Body of pancreas (tissue), 4 donors: ENCODE measurements at regions not wholly inside any gene's neighbourhood (a gene's known extent, or its start where the extent isn't known, plus 50 kb on each side); places are given as distances from the start of the nearest gene placed in this dataset.

Experiments
- ATAC-seq: fragments of 150-250 bp; one replicate; pipeline ENCODE4 v1.9.1; 2016
- DNase-seq, 4 donors: peaks; one replicate each; pipeline ENCODE4 v3.0.0-alpha.2; 2019
- H3K27ac ChIP-seq, 4 donors: fragments of 200-600 bp; sonication (generic); 1 replicate in 3 of 4; 2 replicates in 1 of 4; pipeline versions ENCODE4 v1.5.1 to v1.6.1; 2016 to 2019; ENCODE audit warnings: mild to moderate bottlenecking in 1 of 4, mixed read lengths in 1 of 4, moderate library complexity in 1 of 4
- H3K27me3 ChIP-seq, 2 donors: fragments of 200-600 bp; sonication (generic); one replicate each; pipeline ENCODE4 v1.6.0; 2016; ENCODE audit warnings: mild to moderate bottlenecking in 1 of 2
- H3K36me3 ChIP-seq, 2 donors: fragments of 200-600 bp; sonication (generic); replicated peaks in 1 of 2; 2 replicates each; pipeline ENCODE4 v1.5.1; 2016; ENCODE audit warnings: low read depth in 2 of 2; ENCODE audit not compliant: insufficient read depth in 1 of 2
- H3K4me1 ChIP-seq: fragments of 200-600 bp; sonication (generic); one replicate; pipeline ENCODE4 v1.6.0; 2016
- H3K4me3 ChIP-seq, 2 donors: fragments of 200-600 bp; sonication (generic); 1 replicate in 1 of 2; 2 replicates in 1 of 2; pipeline ENCODE4 v1.5.1; 2016 to 2019
- H3K9me3 ChIP-seq, 3 donors: fragments of 200-600 bp; sonication (generic); 1 replicate in 2 of 3; 2 replicates in 1 of 3; pipeline ENCODE4 v1.5.1; 2016
- CTCF ChIP-seq, 7 experiments: fragments of 450-650 bp in 4 of 7; fragments of 200-600 bp in 3 of 7; sonication (generic) in 3 of 7; IDR thresholded peaks; one replicate each; pipeline ENCODE4 v1.5.1; 2016 to 2019; ENCODE audit warnings: antibody characterized with exemption in 7 of 7
- POLR2A ChIP-seq, 3 donors: fragments of 450-650 bp; IDR thresholded peaks; one replicate each; pipeline ENCODE4 v1.6.1; 2016; ENCODE audit warnings: antibody characterized with exemption in 3 of 3, mild to moderate bottlenecking in 2 of 3
- WGBS, 2 donors: methylation state at CpG; one replicate each; pipeline ENCODE4 v1.1.5; 2017; 5-methylcytosine and 5-hydroxymethylcytosine counted together
- intact Hi-C: fragments of 100-400 bp; cut with DNase I; formaldehyde crosslinking; loops from one replicate; pipeline ENCODE4 v1.15.1; 2023

- Histone ChIP-seq H3K27me3 (no peaks in the 10 kb centered on the region), H3K4me3 (no peak overlapping the region), H3K4me1 (no peaks in the 10 kb centered on the region), H3K9me3 (no peaks in the 10 kb centered on the region), H3K36me3 (no peaks in the 10 kb centered on the region), H3K27ac (no peak overlapping the region)
- ATAC-seq (no peak), DNase-seq (no peak)
- WGBS, 2 donors: 78 to 83% methylated on average over 3 of the region's 3 CpGs
- intact Hi-C loops: no loop called here
- no peak for TF ChIP-seq POLR2A (IDR thresholded peaks at IDR 0.05)
These were observed 382.2 kb upstream of the ZFHX3 start for GRCh38 chr16:73430138-73430537.

GRCh38 chr16:73428121-73428520, 380.2 kb upstream of the ZFHX3 start:
- H3K4me3 ChIP-seq: no peak overlapping the region
- H3K36me3 ChIP-seq: no peaks in the 10 kb centered on the region
- no peak for ATAC-seq
- H3K27me3 ChIP-seq: no peaks in the 10 kb centered on the region
- WGBS, 2 donors: 54 to 69% methylated on average over 10 of the region's 10 CpGs
- DNase-seq: no peak
- no peaks in the 10 kb centered on the region for H3K4me1 ChIP-seq
- intact Hi-C loops: no loop called here
- H3K9me3 ChIP-seq: no peaks in the 10 kb centered on the region
- TF ChIP-seq CTCF (IDR thresholded peaks at IDR 0.05) (no peak), POLR2A (IDR thresholded peaks at IDR 0.05) (no peak)
- H3K27ac ChIP-seq: no peak overlapping the region

GRCh38 chr16:73427164-73427563, 379.2 kb upstream of the ZFHX3 start:
- ATAC-seq (no peak), DNase-seq (no peak)
- Histone ChIP-seq H3K27ac (no peak overlapping the region), H3K4me1 (no peaks in the 10 kb centered on the region), H3K9me3 (no peaks in the 10 kb centered on the region), H3K27me3 (peaks cover 0 to 6% of the 10 kb centered on the region in 2 donors), H3K4me3 (no peak overlapping the region), H3K36me3 (no peaks in the 10 kb centered on the region)
- TF ChIP-seq POLR2A (IDR thresholded peaks at IDR 0.05) (no peak), CTCF (IDR thresholded peaks at IDR 0.05) (no peak)
- intact Hi-C loops: no loop called here
- 56 to 74% methylated on average over 3 of the region's 3 CpGs for WGBS, 2 donors

- peaks cover 0 to 7% of the 10 kb centered on the region in 2 donors for H3K27me3 ChIP-seq
- 52 to 54% methylated on average over 7 of the region's 7 CpGs for WGBS, 2 donors
- intact Hi-C loops: no loop called here
- no peak for ATAC-seq
- no peak for DNase-seq
- H3K4me3 ChIP-seq: no peak overlapping the region
- H3K36me3 ChIP-seq: no peaks in the 10 kb centered on the region
- TF ChIP-seq POLR2A (IDR thresholded peaks at IDR 0.05) (no peak), CTCF (IDR thresholded peaks at IDR 0.05) (no peak)
- H3K27ac ChIP-seq: no peak overlapping the region
- no peaks in the 10 kb centered on the region for H3K9me3 ChIP-seq
- H3K4me1 ChIP-seq: no peaks in the 10 kb centered on the region
These were observed 378.7 kb upstream of the ZFHX3 start for GRCh38 chr16:73426433-73427160.

GRCh38 chr16:73420676-73421075, 372.7 kb upstream of the ZFHX3 start:
- no peak overlapping the region for H3K27ac ChIP-seq
- no peak for TF ChIP-seq POLR2A (IDR thresholded peaks at IDR 0.05)
- no peak for TF ChIP-seq CTCF (IDR thresholded peaks at IDR 0.05)
- no peaks in the 10 kb centered on the region for H3K9me3 ChIP-seq
- ATAC-seq (no peak), DNase-seq (no peak)
- intact Hi-C loops: no loop called here
- no peaks in the 10 kb centered on the region for H3K4me1 ChIP-seq
- peaks cover 0 to 7% of the 10 kb centered on the region in 2 donors for H3K27me3 ChIP-seq
- no peaks in the 10 kb centered on the region for H3K36me3 ChIP-seq
- H3K4me3 ChIP-seq: no peak overlapping the region
- 41 to 44% methylated on average over 7 of the region's 7 CpGs for WGBS, 2 donors
